HG03095 (cell line): ENCODE measurements at regions not wholly inside any gene's neighbourhood (a gene's known extent, or its start where the extent isn't known, plus 50 kb on each side); places are given as distances from the start of the nearest gene placed in this dataset.

Experiments used
- ATAC-seq: cut with Tn5 transposase; IDR thresholded peaks from one replicate; pipeline ENCODE4 v1.9.1; 2021; ENCODE audit warnings: moderate library complexity; ENCODE audit not compliant: unreplicated experiment

GRCh38 chr5:161134956-161135355, 282.9 kb upstream of the ATP10B start:
- no peak for ATAC-seq

- ATAC-seq, result no peak
Observed at GRCh38 chr5:161134083-161134482, 282.1 kb upstream of the ATP10B start.

- no peak for ATAC-seq
Observed at GRCh38 chr5:161115941-161116340, 263.9 kb upstream of the ATP10B start.

GRCh38 chr5:161112371-161112770, 260.4 kb upstream of the ATP10B start:
- no peak for ATAC-seq

GRCh38 chr5:161105525-161105924, 253.5 kb upstream of the ATP10B start:
- ATAC-seq, result no peak

GRCh38 chr5:161098516-161098915, 246.5 kb upstream of the ATP10B start:
- ATAC-seq, result no peak

GRCh38 chr5:161096581-161096980, 244.6 kb upstream of the ATP10B start:
- ATAC-seq, result no peak

- no peak for ATAC-seq
Observed at GRCh38 chr5:161095953-161096352, 243.9 kb upstream of the ATP10B start.

GRCh38 chr5:161094411-161094810, 242.4 kb upstream of the ATP10B start:
- no peak for ATAC-seq

- ATAC-seq, result no peak
Observed at GRCh38 chr5:161093100-161093499, 241.1 kb upstream of the ATP10B start.

GRCh38 chr5:161089569-161089968, 237.6 kb upstream of the ATP10B start:
- ATAC-seq, result no peak

- ATAC-seq, result no peak
Observed at GRCh38 chr5:161086461-161086860, 234.4 kb upstream of the ATP10B start.

GRCh38 chr5:161085056-161085455, 233.0 kb upstream of the ATP10B start:
- no peak for ATAC-seq

GRCh38 chr5:161084115-161084514, 232.1 kb upstream of the ATP10B start:
- no peak for ATAC-seq

- no peak for ATAC-seq
Observed at GRCh38 chr5:161078793-161079192, 226.8 kb upstream of the ATP10B start.

- ATAC-seq, result no peak
Observed at GRCh38 chr5:161077936-161078545, 226.0 kb upstream of the ATP10B start.

- ATAC-seq, result no peak
Observed at GRCh38 chr5:161077496-161077895, 225.5 kb upstream of the ATP10B start.

- no peak for ATAC-seq
Observed at GRCh38 chr5:161064781-161065180, 212.8 kb upstream of the ATP10B start.

GRCh38 chr5:161064297-161064696, 212.3 kb upstream of the ATP10B start:
- ATAC-seq, result no peak

- no peak for ATAC-seq
Observed at GRCh38 chr5:161058781-161059180, 206.8 kb upstream of the ATP10B start.

GRCh38 chr5:161051920-161052500, 200.0 kb upstream of the ATP10B start:
- no peak for ATAC-seq

GRCh38 chr5:161047024-161047423, 195.0 kb upstream of the ATP10B start:
- no peak for ATAC-seq

GRCh38 chr5:161042862-161043261, 190.9 kb upstream of the ATP10B start:
- no peak for ATAC-seq
